PC-9 (cell line): ENCODE measurements at regions not wholly inside any gene's neighbourhood (a gene's known extent, or its start where the extent isn't known, plus 50 kb on each side); places are given as distances from the start of the nearest gene placed in this dataset.

ENCODE experiments used
- BruUV-seq: library from RNA; stranded (reverse); fragments of 400-500 nt; replicated peaks from 2 replicates; lab custom pipeline; 2021; lab: Mats Ljungman, UMichigan
- CTCF ChIA-PET: fragments of 300-600 bp; sonication (Branson Sonifier 250); formaldehyde crosslinking; loops from one replicate; lab custom pipeline; 2022; ENCODE audit warnings: antibody characterized with exemption; lab: Charles Lee
- POLR2A ChIA-PET: fragments of 300-600 bp; sonication (Branson Sonifier 250); formaldehyde crosslinking; loops from one replicate; lab custom pipeline; 2022; ENCODE audit warnings: antibody characterized with exemption; ENCODE audit not compliant: unreplicated experiment; lab: Charles Lee
- DNase-seq, 2 experiments: peaks; one replicate each; pipeline versions ENCODE4 v3.0.0 to v3.0.0-alpha.2; 2015 to 2022; ENCODE audit warnings: mixed read lengths in 1 of 2
- H2AFZ ChIP-seq: fragments of 200-600 bp; sonication (generic); 2 replicates; pipeline ENCODE4 v1.8.1; 2017; ENCODE audit warnings: antibody characterized with exemption
- H3F3A ChIP-seq: fragments of 200-600 bp; sonication (generic); 2 replicates; pipeline ENCODE4 v1.8.1; 2017; ENCODE audit warnings: antibody characterized with exemption, mild to moderate bottlenecking, low read depth; ENCODE audit not compliant: insufficient read depth
- H3K27ac ChIP-seq: fragments of 200-600 bp; sonication (generic); 2 replicates; pipeline ENCODE4 v1.6.1; 2016; ENCODE audit warnings: mixed run types
- H3K27me3 ChIP-seq: fragments of 200-600 bp; sonication (generic); 2 replicates; pipeline ENCODE4 v1.6.1; 2016; ENCODE audit warnings: low read depth, mixed run types; ENCODE audit not compliant: insufficient read depth
- H3K36me3 ChIP-seq: fragments of 200-600 bp; sonication (generic); 2 replicates; pipeline ENCODE4 v1.6.1; 2016; ENCODE audit warnings: low read depth, mixed run types
- H3K4me1 ChIP-seq: fragments of 200-600 bp; sonication (generic); replicated peaks from 2 replicates; pipeline ENCODE4 v1.6.1; 2016; ENCODE audit warnings: mixed run types; ENCODE audit not compliant: insufficient read depth
- H3K4me2 ChIP-seq: fragments of 200-600 bp; sonication (generic); 2 replicates; pipeline ENCODE4 v1.6.1; 2017; ENCODE audit warnings: mixed run types
- H3K4me3 ChIP-seq: fragments of 200-600 bp; sonication (generic); 2 replicates; pipeline ENCODE4 v1.6.1; 2016; ENCODE audit warnings: mixed run types
- H3K79me2 ChIP-seq: fragments of 200-600 bp; sonication (generic); 2 replicates; pipeline ENCODE4 v1.6.1; 2017; ENCODE audit warnings: low read depth, mixed run types
- H3K9me2 ChIP-seq: fragments of 200-600 bp; sonication (generic); 2 replicates; pipeline ENCODE4 v1.8.1; 2017; ENCODE audit warnings: mild to moderate bottlenecking; ENCODE audit not compliant: insufficient read depth
- H3K9me3 ChIP-seq: fragments of 200-600 bp; sonication (generic); 2 replicates; pipeline ENCODE4 v1.8.1; 2016; ENCODE audit warnings: low read depth; ENCODE audit not compliant: insufficient read depth
- H4K20me1 ChIP-seq: fragments of 200-600 bp; sonication (generic); 2 replicates; pipeline ENCODE4 v1.8.1; 2017; ENCODE audit not compliant: insufficient read depth
- CTCF ChIP-seq: fragments of 200-600 bp; sonication (generic); conservative IDR thresholded peaks from 2 replicates; pipeline ENCODE4 v1.6.1; 2017; ENCODE audit warnings: mixed run types, antibody characterized with exemption, mild to moderate bottlenecking, moderate library complexity
- EZH2 ChIP-seq: fragments of 200-600 bp; sonication (generic); IDR thresholded peaks from 2 replicates; pipeline ENCODE4 v1.8.0; 2017; ENCODE audit warnings: antibody characterized with exemption, low read depth
- intact Hi-C: fragments of 100-400 bp; cut with micrococcal nuclease; formaldehyde crosslinking; loops from one replicate; pipeline ENCODE4 v1.10.0; 2022; ENCODE audit not compliant: unreplicated experiment

DNA sequence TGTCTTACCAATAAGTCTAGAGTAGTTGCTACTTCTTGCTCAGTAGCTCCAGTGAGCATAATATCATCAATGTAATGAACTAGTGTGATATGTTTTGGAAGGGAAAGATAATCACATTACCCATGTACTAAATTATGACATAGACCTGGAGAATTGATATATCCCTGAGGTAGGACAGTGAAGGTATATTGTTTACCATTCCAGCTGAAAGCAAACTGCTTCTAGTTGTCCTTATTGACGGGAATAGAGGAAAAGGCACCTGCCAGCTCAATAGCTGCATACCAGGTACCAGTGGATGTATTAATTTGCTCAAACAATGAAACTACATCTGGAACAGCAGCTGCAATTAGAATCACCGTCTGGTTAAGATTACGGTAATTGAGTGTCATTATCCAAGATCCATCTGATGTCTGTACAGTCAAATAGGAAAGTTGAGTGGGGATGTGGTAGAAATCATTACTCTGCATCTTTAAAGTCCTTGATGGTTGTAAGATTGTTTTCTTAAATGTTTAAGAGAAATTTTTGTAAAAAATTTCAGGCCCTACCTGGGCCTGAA, 100.0 kb upstream of the ARHGAP5 start:
- no peaks in the 10 kb centered on the region; the same call in 1 of the 2 replicates for H3K9me3 ChIP-seq
- no peaks in the 10 kb centered on the region for H3K27me3 ChIP-seq
- no peaks in the 10 kb centered on the region for H3K9me2 ChIP-seq
- H3K36me3 ChIP-seq, result no peaks in the 10 kb centered on the region
- no peaks in the 10 kb centered on the region for H3K79me2 ChIP-seq
- no peak overlapping the region for H2AFZ ChIP-seq
- no peaks in the 10 kb centered on the region for H3F3A ChIP-seq
- TF ChIP-seq CTCF (no peak), EZH2 (no peak)
- DNase-seq, result no peak
- no peak overlapping the region for H3K4me3 ChIP-seq
- H3K27ac ChIP-seq, result no peak overlapping the region
- no peaks in the 10 kb centered on the region for H3K4me1 ChIP-seq
- ChIA-PET CTCF (no interaction called here), POLR2A (no interaction called here)
- intact Hi-C loops, result no loop called here
- no TSS peak for BruUV-seq
- H4K20me1 ChIP-seq, result no peaks in the 10 kb centered on the region
- no peak overlapping the region for H3K4me2 ChIP-seq

- Histone ChIP-seq H3K27ac (no peak overlapping the region), H3K27me3 (no peaks in the 10 kb centered on the region), H3K9me3 (peaks cover 6% of the 10 kb centered on the region; the same call in 1 of the 2 replicates), H3K36me3 (no peaks in the 10 kb centered on the region), H3K4me3 (no peak overlapping the region), H3F3A (no peaks in the 10 kb centered on the region), H2AFZ (no peak overlapping the region), H3K79me2 (no peaks in the 10 kb centered on the region), H3K4me2 (no peak overlapping the region), H3K4me1 (no peaks in the 10 kb centered on the region), H4K20me1 (no peaks in the 10 kb centered on the region), H3K9me2 (no peaks in the 10 kb centered on the region)
- ChIA-PET POLR2A (no interaction called here), CTCF (no interaction called here)
- DNase-seq, result no peak
- BruUV-seq, result no TSS peak
- no peak for TF ChIP-seq EZH2
- intact Hi-C loops, result no loop called here
Measured at GRCh38 chr14:31978423-31978822, 98.7 kb upstream of the ARHGAP5 start.

DNA sequence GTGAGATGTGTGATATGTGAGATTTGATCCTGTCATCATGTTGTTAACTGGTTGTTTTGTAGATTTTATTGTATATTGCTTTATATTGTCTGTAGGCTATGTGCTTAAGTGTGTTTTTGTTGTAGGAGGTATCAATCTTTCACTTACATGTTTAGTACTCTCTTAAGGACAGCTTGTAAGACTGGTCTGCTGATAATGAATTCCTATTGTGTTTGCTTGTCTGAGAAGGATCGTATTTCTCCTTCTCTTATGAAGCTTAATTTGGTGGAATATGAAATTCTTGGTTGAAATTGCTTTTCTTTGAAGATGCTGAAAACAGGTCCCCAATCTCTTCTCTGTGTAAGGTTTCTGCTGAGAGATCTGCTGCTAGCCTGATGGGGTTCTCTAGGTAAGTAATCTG, 94.5 kb upstream of the ARHGAP5 start:
- DNase-seq, result no peak
- no peaks in the 10 kb centered on the region for H3F3A ChIP-seq
- ChIA-PET POLR2A (no interaction called here), CTCF (no interaction called here)
- peaks cover 6% of the 10 kb centered on the region; the same call in 1 of the 2 replicates for H3K9me3 ChIP-seq
- no peak for TF ChIP-seq EZH2
- no peak for TF ChIP-seq CTCF
- no peaks in the 10 kb centered on the region for H3K9me2 ChIP-seq
- no peak overlapping the region for H3K4me2 ChIP-seq
- no peaks in the 10 kb centered on the region for H3K4me1 ChIP-seq
- no peaks in the 10 kb centered on the region for H3K27me3 ChIP-seq
- H3K36me3 ChIP-seq, result no peaks in the 10 kb centered on the region
- no TSS peak for BruUV-seq
- H3K4me3 ChIP-seq, result no peak overlapping the region
- intact Hi-C loops, result no loop called here
- H3K79me2 ChIP-seq, result no peaks in the 10 kb centered on the region
- no peaks in the 10 kb centered on the region for H4K20me1 ChIP-seq
- H3K27ac ChIP-seq, result no peak overlapping the region
- H2AFZ ChIP-seq, result no peak overlapping the region

GRCh38 chr14:31986405-31986804, 90.7 kb upstream of the ARHGAP5 start:
- no peak for TF ChIP-seq CTCF
- no peak for TF ChIP-seq EZH2
- CTCF ChIA-PET, result no interaction called here

More at GRCh38 chr14:31986405-31986804, 90.7 kb upstream of the ARHGAP5 start:
- Histone ChIP-seq H3K4me1 (peaks cover 4% of the 10 kb centered on the region; the same call in 1 of the 2 replicates), H3K79me2 (no peaks in the 10 kb centered on the region), H3K9me3 (peaks cover 6% of the 10 kb centered on the region; the same call in 1 of the 2 replicates), H2AFZ (no peak overlapping the region), H3K4me2 (no peak overlapping the region), H3F3A (no peaks in the 10 kb centered on the region), H4K20me1 (no peaks in the 10 kb centered on the region), H3K36me3 (no peaks in the 10 kb centered on the region), H3K27me3 (no peaks in the 10 kb centered on the region), H3K27ac (no peak overlapping the region), H3K4me3 (no peak overlapping the region), H3K9me2 (no peaks in the 10 kb centered on the region)
- no peak for DNase-seq
- POLR2A ChIA-PET, result no interaction called here
- intact Hi-C loops, result no loop called here
- no TSS peak for BruUV-seq
